ENCODE measurements at regions not wholly inside any gene's neighbourhood (a gene's known extent, or its start where the extent isn't known, plus 50 kb on each side); places are given as distances from the start of the nearest gene placed in this dataset.
"Not testable (repeated sequence)": the region's sequence is repeated elsewhere in the genome, so short reads cannot be mapped to it uniquely, and the experiment has no call there.

DNA sequence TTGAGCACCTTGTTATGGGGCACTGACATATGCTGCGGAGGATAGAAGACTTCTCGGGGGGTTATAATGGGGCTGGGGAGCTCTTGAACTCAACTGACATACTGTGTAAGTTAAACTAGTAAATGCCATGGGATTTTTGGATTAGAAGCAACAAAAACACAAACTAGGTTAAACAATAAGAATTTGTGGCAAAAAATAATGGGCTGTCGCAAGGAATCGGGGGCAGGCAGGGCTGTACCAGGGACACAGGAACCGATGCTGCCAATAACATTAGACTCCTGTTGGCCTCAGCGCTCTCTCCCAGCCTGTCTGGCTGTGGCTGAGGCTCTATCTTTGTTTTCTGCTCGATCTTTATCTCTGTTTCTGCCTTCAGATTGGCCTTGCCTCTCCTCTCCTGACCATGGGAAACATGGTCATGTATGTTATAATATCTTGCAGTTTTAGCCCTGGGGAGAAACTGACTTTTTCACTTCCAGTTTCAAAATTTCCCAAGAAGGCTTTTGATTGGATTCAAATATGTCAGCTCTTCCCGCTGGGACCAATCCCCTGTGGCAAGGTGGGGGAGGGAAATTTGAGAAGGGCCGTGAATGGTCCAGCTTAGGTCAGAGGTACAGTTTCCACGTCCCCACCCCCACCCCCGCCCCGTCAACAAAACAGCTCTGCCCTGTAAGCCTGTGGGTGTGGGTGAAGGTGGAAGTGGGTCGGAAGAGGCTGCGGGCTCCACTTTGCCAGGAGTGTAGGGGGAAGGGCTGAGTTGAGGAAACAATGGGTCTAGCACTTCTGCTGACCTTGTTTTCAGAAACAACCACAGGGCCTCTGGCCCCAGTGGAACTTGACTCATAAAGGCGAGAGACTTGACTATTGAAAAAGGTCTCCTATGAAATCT is 161.1 kb upstream of the TBL1XR1 start:
- peak; percentile 59 for DNase-seq (ENCODE audit: low read depth)

DNA sequence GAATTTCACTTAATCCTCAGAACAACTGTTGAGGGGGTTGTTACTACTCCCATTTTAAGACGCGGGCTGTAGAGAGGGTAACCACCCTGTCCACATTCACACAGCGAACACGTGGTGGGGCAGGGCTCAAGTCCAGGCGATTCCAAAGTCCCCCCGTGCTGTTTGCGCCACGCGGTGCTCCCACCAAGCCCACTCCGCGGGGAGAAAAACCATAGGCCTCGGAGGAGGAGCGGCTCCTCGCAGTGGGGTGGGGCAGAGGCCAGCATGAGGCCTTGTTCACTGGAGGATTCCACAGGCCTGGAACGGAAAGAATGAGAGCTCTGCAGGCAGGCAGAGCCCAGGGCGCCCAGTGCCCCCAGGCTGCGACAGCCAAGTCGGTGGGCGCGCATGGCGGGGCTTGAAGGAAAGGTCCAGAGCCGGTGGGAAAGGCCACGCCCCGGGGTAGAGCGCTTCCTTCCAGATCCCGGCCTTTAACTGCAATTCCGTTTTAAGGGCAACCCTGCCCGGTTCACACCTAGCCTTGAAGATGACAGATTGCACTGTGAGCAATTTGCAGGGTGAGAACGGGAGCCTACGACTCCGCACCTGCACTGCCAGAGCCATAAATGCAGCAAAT is 161.8 kb upstream of the TBL1XR1 start:
- peak; percentile 34 for DNase-seq (ENCODE audit: low read depth)

DNA sequence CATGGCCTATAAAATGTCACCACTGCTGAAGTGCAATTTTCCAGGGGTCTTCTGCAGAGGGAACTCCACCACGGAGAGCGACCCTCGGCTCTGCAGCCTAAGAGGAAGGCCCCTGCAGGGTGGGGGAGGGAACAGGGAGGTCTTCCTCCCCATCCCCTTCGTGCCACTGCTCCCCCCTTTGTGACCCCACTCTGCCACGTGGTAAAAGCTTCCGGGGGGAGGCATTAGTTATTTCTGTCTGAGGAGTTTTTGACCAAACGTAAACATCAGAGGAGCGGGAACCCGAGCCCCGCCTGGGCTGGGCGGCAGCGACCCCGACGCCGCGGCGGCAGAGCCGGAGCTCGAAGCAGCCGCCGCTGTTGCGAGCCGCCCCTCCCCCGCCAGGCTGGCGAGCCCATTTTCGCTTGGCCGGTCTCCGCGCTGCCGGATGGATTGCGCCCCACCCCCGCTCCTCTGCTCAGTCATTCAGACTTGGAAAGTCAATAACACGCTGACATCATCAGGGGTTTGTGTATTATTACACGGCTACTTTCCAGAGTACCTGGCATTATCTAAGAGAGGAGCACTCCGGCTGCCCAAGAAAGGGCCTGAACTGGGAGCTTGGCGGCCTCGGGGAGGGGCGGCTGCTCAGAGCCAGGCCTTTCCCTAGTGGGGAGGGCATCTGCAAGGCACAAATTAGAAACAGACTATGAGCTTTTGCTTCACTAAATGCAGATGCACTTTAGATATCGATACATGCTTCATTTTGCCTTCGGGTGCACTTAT is 162.5 kb upstream of the TBL1XR1 start:
- peak; percentile 90 for DNase-seq (ENCODE audit: low read depth)

DNA sequence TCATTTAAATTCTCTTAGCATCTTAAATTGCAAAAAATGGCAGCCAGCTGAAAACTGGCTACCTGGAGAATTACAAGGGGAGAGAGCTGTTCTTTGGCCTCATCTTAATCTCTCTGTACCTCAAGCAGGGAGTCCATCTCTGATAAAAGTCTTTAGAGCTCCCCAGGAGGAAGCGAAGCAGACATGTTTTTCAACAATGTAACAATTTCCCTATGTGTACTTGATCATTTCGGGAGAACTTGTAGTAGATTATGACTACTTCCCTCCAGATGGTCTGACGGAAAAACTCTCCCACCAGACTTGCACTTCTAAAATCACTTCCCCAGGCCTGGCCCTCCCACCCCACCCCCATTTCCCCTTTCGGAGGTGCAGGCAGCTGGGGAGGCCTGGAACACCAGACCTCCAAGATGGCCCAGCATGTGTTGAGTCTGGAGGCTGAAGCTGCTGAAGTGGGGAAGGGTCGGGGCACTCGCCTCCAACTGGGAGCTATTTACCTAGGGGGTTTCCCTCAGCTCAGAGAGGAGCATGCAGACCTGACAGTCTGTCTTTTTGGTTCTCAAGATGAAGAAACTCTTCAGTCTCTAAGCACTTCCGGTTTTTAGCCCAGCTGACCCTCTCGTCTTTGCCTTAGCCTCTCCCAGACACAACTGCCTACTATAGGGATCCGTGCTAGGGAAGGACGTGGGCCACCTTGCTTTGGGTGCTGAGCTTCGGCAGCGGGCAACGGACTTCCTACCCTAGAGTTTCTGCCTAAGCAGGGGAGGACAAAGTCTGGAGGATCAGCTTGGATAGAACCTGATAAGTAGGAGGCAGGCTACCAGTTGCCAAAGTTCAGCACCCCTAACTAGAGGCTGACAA is 164.0 kb upstream of the TBL1XR1 start:
- no peak for DNase-seq (ENCODE audit: low read depth)

DNA sequence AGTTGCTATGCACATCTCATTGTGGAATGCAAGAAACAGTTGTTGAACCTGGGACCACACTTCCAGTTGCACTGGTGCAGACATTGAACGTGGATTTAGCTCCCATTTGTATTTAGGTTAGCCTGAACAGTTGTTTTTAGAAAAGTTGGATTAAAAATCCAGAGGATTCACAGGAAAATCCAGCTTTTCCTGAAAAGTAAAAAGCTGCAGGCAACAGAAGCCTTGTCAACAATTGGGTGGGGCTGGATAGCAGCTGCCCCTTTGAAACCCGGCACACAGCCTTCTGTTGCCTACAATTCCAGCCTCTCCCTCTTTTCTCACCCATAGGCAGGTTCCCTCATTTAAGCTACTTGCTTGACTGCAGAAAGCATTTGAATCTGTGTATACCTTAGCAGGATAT is 165.3 kb upstream of the TBL1XR1 start:
- DNase-seq (ENCODE audit: low read depth) = no peak

DNA sequence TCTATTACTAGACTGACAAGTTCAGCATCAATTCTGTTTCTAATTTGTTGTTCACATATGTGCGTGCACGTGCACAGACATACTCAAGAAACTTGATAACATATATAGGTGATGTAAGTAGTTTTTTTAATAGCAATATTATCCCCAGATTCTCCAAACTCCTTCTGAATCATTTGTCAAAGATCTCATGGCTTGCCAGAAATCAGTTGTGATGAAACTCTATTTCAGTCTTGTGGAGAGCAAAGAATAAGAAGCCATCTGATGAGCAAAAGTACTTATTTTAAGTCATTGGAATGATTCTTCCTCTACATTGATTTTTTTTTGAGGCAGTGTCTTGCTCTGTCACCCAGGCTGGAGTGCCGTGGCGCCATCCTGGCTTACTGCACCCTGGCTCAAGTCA is 167.0 kb upstream of the TBL1XR1 start:
- DNase-seq (ENCODE audit: low read depth) = no peak

DNA sequence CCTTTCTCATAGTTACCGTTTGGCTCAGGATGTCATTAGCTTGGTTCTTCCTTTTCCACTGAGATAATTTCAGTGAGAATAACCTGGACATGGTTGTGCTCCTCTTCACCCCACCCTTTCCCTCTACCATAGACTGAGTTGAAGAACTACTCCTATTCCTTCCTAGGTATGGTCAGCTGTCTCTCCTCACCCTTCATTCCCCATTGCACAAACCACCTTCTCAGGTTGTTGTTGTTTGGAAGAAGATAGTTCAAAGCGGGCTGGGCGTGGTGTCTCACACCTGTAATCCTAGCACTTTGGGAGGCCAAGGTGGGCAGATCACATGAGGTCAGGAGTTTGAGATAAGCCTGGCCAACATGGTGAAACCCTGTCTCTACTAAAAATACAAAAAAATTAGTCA is 168.0 kb upstream of the TBL1XR1 start:
- not testable (repeated sequence) for DNase-seq (ENCODE audit: low read depth)

DNA sequence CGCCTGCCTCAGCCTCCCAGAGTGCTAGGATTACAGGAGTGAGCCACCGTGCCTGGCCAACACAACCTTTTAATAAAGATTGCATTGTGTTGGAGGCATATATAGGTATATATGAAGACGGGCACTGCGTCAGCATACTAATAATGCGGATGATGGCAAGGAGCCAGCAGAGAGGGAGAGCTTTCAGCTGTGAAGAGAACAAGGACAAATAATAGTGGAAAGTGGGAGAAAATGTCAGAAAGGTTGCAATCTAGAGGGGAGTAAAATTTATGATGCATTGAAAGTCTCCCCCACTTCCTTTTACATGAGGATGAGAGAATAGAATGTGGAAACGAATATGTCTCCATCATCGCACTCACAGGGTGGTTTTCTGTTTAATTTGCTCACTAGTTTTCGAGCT is 170.5 kb upstream of the TBL1XR1 start:
- DNase-seq (ENCODE audit: low read depth) = no peak

DNA sequence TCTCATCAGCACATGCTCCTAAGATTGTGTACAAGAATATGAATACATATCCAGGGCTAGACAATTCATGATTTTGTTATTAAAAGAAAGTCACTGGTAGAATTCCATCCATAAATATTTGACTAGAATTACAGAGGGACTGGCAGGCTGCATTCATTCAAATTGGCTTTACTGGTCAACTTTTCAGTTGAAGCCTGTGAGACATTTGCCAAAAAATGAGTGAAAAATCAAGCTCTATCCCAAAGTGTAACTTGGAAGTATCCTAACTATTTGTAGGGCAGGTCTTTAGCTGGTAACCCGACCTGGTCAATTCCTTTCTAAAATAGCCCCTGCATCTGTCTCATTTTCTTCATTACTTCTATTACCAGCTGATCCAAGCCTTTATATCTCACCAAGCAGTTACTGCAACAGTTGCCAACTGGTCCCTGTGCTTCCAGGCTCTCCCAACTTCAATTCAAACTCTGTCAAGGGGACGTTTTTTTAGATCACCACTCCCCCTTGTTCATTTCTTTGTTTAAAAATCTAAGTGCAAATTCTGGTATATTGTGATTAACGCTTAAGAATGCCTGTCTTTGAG is 173.1 kb upstream of the TBL1XR1 start:
- no peak for DNase-seq (ENCODE audit: low read depth)

DNA sequence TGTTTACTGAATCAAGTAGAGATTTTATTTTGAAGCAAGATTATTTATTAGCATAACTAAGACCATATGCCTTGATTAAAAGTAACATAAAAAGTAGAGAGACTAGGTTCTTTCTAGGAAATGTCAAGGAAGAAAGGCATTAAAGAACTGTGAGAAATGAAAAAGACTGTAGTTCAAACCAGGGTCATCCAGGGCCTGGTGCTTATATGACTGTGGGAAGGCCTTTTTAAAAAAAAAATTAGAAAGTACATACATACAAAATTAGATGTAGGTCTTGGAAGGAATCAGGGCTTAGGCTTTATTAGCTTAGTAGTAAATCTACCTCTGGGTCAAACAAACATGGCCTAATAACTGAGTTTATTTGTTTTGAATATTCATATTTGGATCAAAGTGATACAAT is 173.9 kb upstream of the TBL1XR1 start:
- DNase-seq (ENCODE audit: low read depth) = no peak

DNA sequence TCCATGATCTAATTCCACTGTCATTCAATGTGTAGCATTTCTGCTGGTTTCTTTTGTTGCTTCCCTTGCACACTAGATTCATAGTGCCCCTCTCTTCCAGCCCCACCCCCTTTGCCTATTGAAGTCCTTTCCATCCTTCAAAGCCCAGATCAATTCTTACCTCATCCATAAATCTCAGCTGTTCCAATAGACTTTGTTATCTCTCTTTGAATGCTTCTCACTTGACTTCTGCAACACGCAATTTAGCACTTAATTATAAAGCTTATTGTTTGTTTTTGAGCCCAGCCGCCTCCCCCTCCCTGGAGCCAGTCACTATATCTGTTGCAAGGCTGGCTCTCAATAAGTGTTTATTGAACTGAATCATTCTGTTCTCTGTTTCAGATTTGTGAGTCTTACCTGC is 174.6 kb upstream of the TBL1XR1 start:
- DNase-seq (ENCODE audit: low read depth) = no peak

DNA sequence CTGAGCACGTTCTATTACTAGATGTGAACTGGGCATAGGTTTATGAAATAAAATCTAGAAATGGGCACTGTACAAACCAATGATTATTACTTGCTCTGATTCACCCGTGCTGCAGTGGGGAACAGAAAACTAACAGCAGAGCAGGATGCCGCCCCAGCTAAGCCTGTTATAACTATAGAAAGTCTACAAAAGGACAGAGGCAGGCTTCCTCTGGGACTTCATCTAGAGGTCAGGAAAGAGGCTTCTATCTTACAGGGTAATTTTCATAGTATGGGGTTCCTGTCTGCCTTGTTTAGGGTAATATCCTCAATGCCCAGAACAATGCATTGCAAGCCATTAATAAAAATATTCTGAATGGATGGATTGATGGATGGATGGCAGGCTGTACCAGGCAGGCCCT is 177.0 kb upstream of the TBL1XR1 start:
- no peak for DNase-seq (ENCODE audit: low read depth)

DNA sequence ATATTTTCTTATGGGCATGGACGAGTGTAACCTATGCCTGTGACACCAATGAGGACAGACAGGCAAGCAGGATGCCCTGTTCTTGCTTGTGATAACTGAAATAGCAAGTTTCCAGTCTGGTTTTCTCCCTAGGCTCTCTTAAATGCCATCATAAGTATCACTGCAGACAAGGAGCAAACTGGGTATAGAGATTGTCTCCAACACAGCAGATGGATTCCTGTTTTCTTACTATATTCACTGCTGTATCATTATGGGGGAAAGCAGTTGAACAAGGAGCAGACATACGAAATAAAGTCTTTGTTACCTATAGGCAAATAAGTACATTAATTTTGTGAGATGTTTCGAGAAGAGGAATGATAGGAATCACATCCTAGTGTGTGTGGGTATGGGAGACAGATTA is 178.0 kb upstream of the TBL1XR1 start:
- no peak for DNase-seq (ENCODE audit: low read depth)

DNA sequence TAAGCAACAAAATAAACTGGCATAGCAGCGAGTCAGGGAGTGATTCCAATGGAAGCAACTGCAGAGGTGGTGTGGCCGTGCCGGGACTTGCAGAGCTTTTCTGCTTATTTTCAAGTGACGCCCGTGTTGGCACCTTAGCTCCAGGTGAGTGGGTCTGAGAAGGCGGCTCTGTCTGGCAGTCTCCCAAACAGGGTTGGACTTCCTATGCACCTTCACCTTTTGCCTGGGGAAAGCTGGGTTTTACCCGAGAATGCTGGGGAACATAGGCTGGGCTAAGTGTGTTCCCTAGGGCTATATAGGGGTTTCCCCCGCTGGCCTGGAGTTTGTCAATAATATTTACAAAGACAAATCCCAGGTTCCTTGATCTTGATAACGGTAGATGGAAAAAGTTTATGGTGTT is 179.9 kb upstream of the TBL1XR1 start:
- no peak for DNase-seq (ENCODE audit: low read depth)

DNA sequence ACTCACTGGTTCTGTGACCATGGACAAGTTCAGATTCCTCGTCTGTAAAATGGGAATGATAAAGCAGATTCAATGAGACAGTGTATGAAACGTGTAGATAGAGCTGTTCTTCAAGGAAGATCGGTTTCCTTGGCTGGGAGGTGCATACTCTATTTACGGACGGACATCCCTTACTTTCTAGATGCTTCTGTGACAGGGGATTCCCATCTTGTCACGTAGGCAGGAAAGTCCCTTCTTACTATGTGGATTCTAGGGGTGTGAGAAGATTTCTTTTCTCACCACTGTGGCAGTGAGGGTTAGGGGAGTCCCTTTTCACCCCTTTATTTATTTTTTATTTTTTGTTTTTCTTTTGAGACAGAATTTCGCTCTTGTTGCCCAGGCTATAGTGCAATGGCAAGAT is 180.9 kb upstream of the TBL1XR1 start:
- no peak for DNase-seq (ENCODE audit: low read depth)

DNA sequence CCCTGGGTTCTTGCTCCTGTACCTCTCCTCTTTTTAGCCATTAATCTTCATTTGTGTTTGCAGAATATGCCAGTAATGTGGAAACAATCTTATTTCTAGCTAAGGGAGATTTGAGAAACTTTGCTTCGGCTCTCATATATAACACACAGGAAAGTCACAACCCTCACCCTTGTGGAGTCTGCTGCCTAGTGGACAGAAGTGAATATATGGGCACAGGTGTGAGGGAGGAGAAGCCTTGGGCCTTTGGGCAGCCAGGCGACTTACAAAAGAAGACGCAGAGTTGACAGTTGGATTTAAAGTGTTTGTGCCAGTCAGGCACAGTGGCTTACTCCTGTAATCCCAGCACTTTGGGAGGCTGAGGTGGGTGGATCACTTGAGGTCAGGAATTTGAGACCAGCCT is 181.8 kb upstream of the TBL1XR1 start:
- DNase-seq (ENCODE audit: low read depth) = no peak

DNA sequence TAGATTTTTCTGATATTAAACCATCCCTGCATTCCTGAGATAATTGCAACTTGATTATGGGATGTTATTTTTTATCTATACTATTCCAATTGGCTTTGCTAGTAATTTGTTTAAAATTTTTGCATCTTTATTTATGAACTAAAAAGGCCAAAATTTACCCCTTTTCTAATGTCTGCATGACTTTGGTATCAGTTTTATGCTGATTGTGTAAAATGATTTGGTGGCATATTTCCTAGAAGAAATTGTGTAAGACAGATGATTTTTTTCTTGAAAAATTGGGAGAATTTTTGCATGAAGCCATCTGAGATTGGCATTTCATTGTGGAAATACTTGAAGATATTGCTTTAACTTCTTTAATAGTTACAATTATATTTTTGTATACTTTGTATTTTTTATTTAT is 183.8 kb upstream of the TBL1XR1 start:
- no peak for DNase-seq (ENCODE audit: low read depth)

DNA sequence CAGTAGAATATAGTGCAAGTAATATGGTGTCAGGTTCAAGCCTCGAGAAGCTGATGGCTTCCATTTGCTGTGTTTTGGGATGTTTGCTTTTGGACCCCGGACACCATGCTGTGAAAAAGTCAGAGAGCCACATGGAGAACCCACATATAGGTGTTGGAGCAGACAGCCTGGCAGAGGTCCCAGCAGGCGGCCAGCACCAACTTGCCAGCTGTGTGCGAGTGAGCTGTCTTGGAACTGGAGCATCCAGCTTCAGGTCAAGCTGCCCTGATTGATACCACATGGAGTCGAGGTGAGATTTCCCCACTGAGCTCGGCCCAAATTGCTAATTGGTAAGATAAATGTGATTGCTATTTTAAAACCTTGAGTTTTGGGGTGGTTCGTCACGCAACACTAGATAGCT is 185.7 kb upstream of the TBL1XR1 start:
- DNase-seq (ENCODE audit: low read depth) = no peak

DNA sequence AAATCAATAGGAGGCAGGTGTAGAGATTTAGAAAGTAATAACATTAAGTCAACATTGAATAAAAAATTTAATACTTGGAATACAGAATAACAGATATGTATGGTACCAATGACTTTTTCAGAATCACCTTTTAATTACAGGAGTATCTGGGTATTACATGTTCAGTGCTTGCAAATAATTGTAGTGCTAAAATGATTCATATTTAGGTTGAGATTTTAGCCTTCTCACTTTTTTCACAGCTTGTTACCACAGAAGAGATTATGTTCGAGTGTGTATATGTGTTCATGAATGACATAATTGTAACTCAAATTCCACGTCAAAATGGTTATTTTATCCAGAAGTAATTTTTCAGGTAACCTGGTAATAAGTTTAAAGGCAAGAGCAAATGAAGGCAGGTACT is 187.9 kb upstream of the TBL1XR1 start:
- no peak for DNase-seq (ENCODE audit: low read depth)

DNA sequence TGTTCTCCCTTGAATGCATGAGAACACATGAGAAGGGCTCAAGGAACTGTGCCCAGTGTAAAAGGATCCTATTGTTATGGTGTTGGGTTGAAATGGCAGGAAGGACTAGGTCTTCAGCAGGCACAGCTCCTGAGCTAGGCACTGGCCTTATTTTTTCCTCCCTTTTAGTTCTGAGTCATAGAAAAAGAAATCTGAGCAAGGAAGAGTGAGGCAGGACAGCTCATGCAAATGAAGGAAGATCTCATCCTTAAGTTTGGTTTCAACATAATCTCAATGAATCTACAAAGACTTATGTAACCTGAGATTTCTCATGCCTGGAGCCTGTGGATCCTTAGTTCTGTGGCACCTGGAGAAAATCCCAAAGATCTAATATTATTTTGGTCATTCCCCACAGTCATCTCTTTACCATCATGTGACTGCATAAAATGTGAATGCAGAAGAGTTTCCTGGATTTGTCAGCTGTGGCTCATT is 188.6 kb upstream of the TBL1XR1 start:
- no peak for DNase-seq (ENCODE audit: low read depth)

DNA sequence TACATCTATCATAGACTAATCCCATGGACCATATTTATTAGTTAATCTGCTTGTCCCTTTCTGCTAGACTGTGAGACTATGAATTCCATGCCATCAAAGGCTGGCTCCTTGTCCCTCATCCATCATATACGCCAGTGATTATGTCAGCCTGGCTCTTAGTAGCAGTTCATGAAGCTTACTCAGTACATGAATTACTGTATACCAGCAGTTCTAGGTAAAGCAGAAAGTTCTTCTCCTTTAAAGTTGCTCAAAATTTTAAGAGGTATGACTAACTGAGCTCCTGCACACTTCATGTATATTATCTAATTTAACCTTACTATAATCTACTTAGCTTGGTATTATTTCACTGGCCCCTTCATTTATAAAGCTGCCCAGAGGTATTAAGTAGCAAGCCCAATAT is 190.9 kb upstream of the TBL1XR1 start:
- no peak for DNase-seq (ENCODE audit: low read depth)
